Tibial nerve (tissue), 4 donors: ENCODE measurements at regions not wholly inside any gene's neighbourhood (a gene's known extent, or its start where the extent isn't known, plus 50 kb on each side); places are given as distances from the start of the nearest gene placed in this dataset.

Source experiments
- DNase-seq, 2 donors: peaks; one replicate each; pipeline ENCODE4 v3.0.0-alpha.2; 2019; ENCODE audit warnings: low spot score in 2 of 2
- H3K27ac ChIP-seq, 4 donors: fragments of 200-600 bp; sonication (generic) in 3 of 4; one replicate each; pipeline ENCODE4 v1.5.1; 2017 to 2019; ENCODE audit warnings: mild to moderate bottlenecking in 1 of 4
- H3K27me3 ChIP-seq, 2 donors: fragments of 200-600 bp; sonication (generic) in 1 of 2; one replicate each; pipeline versions ENCODE4 v1.5.1 to v1.6.0; 2017 to 2019
- H3K36me3 ChIP-seq, 3 donors: fragments of 200-600 bp; sonication (generic); one replicate each; pipeline ENCODE4 v1.5.1; 2018 to 2019
- H3K4me1 ChIP-seq, 4 donors: fragments of 200-600 bp; sonication (generic) in 3 of 4; one replicate each; pipeline ENCODE4 v1.5.1; 2017 to 2019
- H3K4me3 ChIP-seq, 4 donors: fragments of 200-600 bp; sonication (generic) in 3 of 4; one replicate each; pipeline ENCODE4 v1.5.1; 2017 to 2019; ENCODE audit warnings: mild to moderate bottlenecking in 1 of 4, moderate library complexity in 1 of 4
- H3K9me3 ChIP-seq, 4 donors: fragments of 200-600 bp; sonication (generic) in 3 of 4; one replicate each; pipeline ENCODE4 v1.5.1; 2017 to 2019
- CTCF ChIP-seq, 5 experiments: fragments of 200-600 bp in 3 of 5; fragments of 450-650 bp in 2 of 5; sonication (generic) in 3 of 5; IDR thresholded peaks; one replicate each; pipeline ENCODE4 v1.5.1; 2016 to 2019; ENCODE audit warnings: antibody characterized with exemption in 5 of 5, mild to moderate bottlenecking in 3 of 5, moderate library complexity in 2 of 5
- EP300 ChIP-seq, 2 donors: sonication (generic); formaldehyde crosslinking; IDR thresholded peaks; one replicate each; pipeline ENCODE4 v1.6.1; 2017; ENCODE audit warnings: antibody characterized with exemption in 2 of 2, mild to moderate bottlenecking in 1 of 2
- POLR2A ChIP-seq, 2 donors: fragments of 450-650 bp; IDR thresholded peaks; one replicate each; pipeline ENCODE4 v1.6.1; 2017; ENCODE audit warnings: antibody characterized with exemption in 2 of 2, mild to moderate bottlenecking in 2 of 2, moderate library complexity in 2 of 2
- WGBS, 2 donors: methylation state at CpG; one replicate each; pipeline ENCODE4 v1.1.5; 2018; 5-methylcytosine and 5-hydroxymethylcytosine counted together

GRCh38 chr2:212695426-212695825 is 156.8 kb upstream of the ERBB4 start:
- Histone ChIP-seq H3K9me3 (no peaks in the 10 kb centered on the region), H3K4me1 (peaks cover 0 to 16% (median 0%) of the 10 kb centered on the region in 4 donors), H3K27me3 (no peaks in the 10 kb centered on the region), H3K36me3 (no peaks in the 10 kb centered on the region), H3K27ac (no peak overlapping the region), H3K4me3 (no peak overlapping the region)
- no peak for DNase-seq
- TF ChIP-seq POLR2A (IDR thresholded peaks at IDR 0.05) (no peak), CTCF (IDR thresholded peaks at IDR 0.05) (no peak), EP300 (IDR thresholded peaks at IDR 0.05) (no peak)
- WGBS, 2 donors: 79 to 92% methylated on average over 1 of the region's 1 CpG

DNA sequence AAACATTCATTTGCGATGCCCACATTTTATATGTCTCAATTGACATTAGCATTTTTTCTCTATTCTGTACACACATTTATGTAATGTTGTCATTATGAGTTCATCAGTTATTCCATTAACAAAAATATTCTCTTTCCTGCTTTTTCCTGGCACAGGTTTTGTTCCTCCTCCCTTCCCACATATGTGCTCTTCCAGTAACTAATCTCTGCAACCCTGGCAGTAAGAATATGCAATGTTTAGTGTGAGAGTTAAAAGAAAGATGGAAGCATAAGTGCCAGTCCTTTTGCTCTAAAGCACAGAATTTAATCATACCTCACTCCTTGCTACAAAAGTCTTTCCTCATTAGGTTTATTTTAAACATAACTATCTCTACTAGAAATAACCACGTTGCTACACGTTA is 155.8 kb upstream of the ERBB4 start:
- Histone ChIP-seq H3K36me3 (no peaks in the 10 kb centered on the region), H3K4me1 (peaks cover 0 to 16% (median 0%) of the 10 kb centered on the region in 4 donors), H3K9me3 (no peaks in the 10 kb centered on the region), H3K4me3 (no peak overlapping the region), H3K27ac (no peak overlapping the region), H3K27me3 (no peaks in the 10 kb centered on the region)
- TF ChIP-seq EP300 (IDR thresholded peaks at IDR 0.05): no peak
- 27 to 39% methylated on average over 3 of the region's 3 CpGs for WGBS, 2 donors
- no peak for DNase-seq

DNA sequence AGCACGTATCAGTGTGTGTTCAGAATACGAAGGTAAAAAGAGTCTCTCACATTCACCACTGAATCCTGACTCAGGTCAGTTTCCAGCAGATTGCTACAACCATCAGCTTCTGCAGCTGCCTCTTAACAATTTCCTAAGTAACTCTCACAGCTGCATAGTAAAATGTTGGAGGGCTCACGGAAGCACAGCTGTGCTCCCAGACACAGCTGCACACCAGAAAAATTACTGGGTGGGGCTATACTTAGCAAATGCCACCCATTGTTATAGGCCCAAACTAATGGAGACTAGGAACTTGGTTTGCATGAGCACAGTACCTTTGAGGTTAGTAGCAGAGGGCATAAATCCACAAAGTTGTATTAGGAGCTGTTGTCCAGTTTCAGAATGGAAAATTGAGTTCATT is 153.9 kb upstream of the ERBB4 start:
- Histone ChIP-seq H3K4me1 (peaks cover 0 to 16% (median 0%) of the 10 kb centered on the region in 4 donors), H3K9me3 (no peaks in the 10 kb centered on the region), H3K36me3 (no peaks in the 10 kb centered on the region), H3K27me3 (no peaks in the 10 kb centered on the region), H3K4me3 (no peak overlapping the region), H3K27ac (no peak overlapping the region)
- DNase-seq: no peak
- no peak for TF ChIP-seq EP300 (IDR thresholded peaks at IDR 0.05)
- no peak for TF ChIP-seq CTCF (IDR thresholded peaks at IDR 0.05)
- TF ChIP-seq POLR2A (IDR thresholded peaks at IDR 0.05): no peak
- 56 to 63% methylated on average over 3 of the region's 3 CpGs for WGBS, 2 donors

DNA sequence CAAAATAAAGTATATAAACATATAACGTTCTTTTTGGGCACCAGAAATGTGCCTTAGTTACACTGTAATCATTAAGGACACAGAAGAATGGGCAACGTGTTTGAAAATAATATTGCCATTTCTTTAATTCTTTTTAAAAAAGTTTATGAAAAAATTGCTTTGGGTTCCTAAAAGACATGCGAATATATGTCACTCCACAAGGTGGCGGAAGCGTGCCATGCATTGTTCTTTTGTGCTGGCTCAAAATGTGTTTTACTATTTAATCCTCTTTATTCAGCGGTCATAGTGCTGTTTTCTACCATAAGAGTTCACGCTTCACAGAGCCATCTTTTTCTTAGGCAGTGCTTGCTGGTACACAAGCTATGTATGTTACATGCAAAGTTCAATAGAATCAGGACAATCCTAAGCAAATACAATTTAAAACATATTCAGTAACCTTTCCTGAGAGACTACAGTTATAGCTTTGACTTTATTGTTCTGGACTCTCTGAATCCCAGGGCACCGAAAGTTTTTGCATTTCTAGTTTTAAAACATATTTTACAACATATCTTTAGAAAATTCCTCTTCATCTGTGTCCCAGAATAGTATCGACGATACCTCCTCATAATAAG is 147.8 kb upstream of the ERBB4 start:
- H3K9me3 ChIP-seq: no peaks in the 10 kb centered on the region
- DNase-seq: peak; percentile 44 to 74
- no peaks in the 10 kb centered on the region for H3K27me3 ChIP-seq
- 20 to 23% methylated on average over 10 of the region's 10 CpGs for WGBS, 2 donors
- no peaks in the 10 kb centered on the region for H3K36me3 ChIP-seq
- H3K4me1 ChIP-seq: peaks cover 0 to 4% (median 0%) of the 10 kb centered on the region in 4 donors
- no peak overlapping the region for H3K27ac ChIP-seq
- TF ChIP-seq EP300 (IDR thresholded peaks at IDR 0.05): no peak
- TF ChIP-seq CTCF (IDR thresholded peaks at IDR 0.05): peak; percentile 71 to 84 (median 78)
- no peak overlapping the region for H3K4me3 ChIP-seq

DNA sequence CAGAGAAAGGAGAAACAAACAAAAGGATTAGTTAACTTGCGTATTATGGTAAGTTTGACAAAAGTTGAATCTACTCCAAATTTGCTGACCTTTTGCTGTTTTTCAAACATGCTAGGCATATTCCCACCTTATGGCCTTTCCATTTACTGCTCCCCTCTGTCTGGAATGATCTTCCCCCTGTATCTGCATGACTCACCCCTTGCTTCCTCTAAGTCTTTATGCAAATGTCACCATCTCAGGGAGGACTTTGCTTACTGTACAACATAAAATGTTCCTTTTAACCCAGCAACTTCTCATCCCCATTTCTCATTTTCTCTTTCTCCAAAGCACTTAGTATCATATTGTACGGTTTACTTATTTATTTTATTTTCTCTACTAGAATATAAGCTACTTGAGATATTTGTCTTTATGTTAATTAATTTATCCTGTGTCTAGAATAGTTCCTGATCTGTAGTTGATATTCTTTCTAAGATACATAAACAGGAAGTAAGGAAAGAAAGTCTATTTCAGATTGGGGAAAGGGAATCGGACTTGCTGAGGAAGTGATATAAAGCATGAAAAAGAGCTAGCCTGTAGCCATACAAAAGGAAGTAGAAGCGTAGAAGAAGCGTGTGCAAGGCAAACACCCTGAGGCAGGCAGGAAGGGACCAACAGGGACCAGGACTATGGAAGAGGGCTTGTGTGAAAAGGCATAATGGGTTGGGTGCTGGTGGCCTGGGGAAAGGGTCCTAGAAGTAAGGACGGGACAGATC is 144.9 kb upstream of the ERBB4 start:
- TF ChIP-seq POLR2A (IDR thresholded peaks at IDR 0.05) (no peak), EP300 (IDR thresholded peaks at IDR 0.05) (no peak), CTCF (IDR thresholded peaks at IDR 0.05) (no peak)
- Histone ChIP-seq H3K27me3 (no peaks in the 10 kb centered on the region), H3K36me3 (no peaks in the 10 kb centered on the region), H3K4me3 (no peak overlapping the region), H3K9me3 (no peaks in the 10 kb centered on the region), H3K27ac (no peak overlapping the region), H3K4me1 (peaks cover 0 to 4% (median 0%) of the 10 kb centered on the region in 4 donors)
- WGBS, 2 donors: 60 to 62% methylated on average over 6 of the region's 6 CpGs
- DNase-seq: no peak
